Bone marrow (tissue), 2 donors: ENCODE measurements at regions not wholly inside any gene's neighbourhood (a gene's known extent, or its start where the extent isn't known, plus 50 kb on each side); places are given as distances from the start of the nearest gene placed in this dataset.

Experiments
- DNase-seq, 2 donors: peaks; one replicate each; lab custom pipeline; 2025; lab: John Stamatoyannopoulos, UW

GRCh38 chr7:16060502-16060901 is 360.8 kb downstream of the CRPPA start:
- DNase-seq: no peak

DNA sequence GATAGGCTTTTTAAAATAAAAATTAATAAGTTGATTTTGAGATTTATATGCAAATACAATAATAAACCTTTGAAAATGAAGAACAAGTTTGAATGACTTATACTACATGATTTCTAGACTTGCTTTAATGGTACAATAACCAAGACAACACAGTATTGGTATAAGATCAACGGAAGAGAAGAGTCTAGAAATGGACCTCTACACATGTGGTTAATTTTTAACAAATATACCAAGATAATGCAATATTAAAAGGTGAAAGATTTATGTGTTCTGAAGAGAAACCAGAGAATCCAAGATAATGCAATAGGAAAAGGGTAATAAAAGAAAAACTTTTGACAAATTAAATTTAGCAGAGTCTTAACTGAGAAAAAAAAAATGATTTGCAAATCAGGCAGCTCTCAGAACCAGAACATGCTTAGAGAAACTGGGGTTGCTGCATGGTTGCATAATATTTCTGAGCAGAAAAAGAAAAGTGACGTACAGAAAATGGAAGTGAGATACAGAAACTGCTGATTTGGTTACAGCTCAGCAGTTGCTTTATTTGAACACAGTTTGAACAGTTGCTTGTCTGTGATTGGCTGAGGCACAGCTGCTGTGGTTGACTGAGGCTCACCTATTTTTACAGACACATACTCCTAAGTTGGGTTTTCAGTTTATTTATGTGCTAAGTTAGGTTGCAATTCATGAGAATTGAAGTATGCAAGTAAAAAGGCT is 365.9 kb downstream of the CRPPA start:
- DNase-seq: no peak

DNA sequence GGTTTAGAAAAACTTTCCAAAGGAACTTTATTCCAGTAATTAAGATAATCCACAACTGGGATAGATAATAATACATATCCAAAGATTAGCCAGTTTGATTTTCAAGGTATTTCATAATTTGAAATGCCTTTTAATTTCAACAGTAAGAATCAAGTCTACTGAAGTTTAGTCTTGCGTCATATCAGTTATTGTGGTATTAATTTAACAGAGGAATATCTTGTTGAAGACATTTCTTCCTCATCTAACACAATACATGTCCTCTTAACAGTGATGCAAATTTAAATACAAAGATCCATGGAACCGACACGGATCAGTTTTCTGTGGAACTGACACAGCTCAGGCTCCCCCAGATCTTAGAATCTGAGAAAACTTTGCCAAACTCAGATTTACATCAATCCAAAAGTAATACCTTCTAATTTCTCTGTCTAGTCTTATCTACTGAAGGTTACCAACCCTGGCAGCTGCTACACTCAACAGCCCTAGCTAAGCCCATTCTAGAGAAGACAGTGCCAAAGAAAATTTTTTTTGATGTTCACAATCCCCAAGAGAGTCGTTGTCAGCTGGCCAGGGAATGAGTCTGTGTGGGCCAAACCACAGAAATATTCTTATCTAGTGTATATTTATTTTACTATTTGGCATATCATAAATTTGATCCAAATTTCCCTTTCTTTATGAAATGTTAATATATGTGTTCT is 365.2 kb upstream of the MEOX2 start:
- no peak for DNase-seq

DNA sequence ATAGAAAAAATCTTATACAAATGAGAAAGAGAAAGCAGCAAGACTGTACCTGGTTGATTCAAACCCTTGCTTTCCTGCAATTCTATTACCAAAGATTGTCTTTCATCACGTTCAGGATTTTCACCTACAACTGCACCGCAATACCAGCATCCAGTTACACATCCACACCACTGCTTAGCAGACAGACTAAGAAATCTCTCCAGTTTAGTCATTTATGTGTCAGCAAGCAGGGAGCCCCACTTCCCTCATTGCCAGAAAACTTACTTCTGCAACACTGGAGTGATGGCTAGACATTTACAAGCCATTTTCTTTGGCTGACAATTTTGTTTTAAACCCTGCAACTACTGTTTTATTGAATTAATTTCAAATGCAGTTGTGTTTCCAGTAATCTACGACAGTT is 359.6 kb upstream of the MEOX2 start:
- DNase-seq: no peak

DNA sequence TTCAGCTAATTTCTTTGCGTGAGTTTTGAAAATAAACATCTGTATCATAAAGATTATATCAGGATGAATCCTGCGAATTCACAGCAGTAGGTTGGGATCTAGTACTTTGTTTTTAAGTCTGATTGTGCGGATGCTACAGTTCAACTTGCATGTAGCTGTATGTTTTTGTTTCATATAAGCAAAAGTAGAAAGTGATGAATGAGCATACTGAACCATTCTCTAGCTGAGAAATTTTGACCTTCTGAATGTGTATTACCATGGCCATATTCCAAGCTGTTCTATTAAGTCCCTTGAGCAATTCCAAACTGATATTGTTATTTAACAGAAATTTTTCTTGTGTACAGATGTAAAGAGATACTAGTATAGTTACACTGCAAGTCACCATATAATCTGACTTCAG is 358.8 kb upstream of the MEOX2 start:
- DNase-seq: no peak

GRCh38 chr7:16044645-16045044 is 358.2 kb upstream of the MEOX2 start:
- DNase-seq: no peak

GRCh38 chr7:16040346-16040745 is 353.9 kb upstream of the MEOX2 start:
- DNase-seq: no peak

DNA sequence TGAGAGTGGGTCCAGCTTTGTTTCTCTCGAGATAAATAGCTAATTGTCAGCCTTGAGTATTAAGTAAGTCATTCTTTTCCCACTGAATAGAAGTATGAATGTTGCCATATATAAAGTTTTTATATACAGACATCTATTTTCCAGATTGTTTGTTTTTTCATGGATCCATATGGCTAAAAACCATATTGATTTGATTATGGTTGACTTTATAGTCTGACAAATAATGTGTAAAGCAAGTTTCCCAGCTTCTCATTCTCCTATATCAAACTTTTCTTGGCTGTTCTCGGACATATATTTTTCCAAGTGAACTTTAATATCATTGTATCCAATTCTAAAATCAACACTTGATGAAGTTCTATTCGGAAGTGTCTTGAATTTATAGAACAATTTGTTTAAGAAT is 352.4 kb upstream of the MEOX2 start:
- no peak for DNase-seq

DNA sequence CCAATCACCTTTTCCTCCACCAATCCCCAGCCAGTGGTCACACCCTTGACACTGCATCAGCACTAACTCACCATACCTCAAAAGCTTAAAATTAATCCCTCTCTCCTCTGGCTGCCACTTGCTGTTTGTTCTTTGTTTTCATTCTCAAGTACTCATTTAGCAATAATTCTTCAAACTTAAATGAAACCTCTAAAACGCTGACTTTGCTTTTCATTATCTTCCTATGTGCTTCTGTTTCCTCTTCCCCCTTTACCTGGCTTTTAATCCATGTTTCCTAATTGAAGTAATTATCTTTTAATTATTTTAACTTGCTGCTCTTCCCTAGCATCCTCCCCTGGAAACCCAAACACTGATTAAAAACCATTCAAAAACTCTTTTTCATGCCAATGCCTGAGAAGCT is 348.9 kb upstream of the MEOX2 start:
- no peak for DNase-seq

DNA sequence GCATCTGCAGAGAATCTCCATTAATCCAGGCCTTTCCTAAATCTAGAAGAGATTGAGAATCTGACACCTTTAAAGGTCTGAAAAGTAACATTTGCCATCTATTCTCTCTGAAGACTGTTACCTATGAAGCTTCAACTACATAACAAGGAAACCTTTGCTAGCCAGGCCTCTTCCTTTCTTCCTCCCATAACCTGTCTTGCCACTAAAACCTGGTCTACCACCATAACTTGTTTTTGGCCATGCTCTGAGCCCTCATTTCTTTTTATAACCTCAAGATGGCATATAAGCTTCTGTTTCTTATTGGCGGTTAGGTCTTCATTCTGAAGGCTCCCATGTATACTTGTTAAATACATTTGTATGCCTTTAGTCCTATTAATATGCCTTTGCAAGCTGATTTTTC is 348.4 kb upstream of the MEOX2 start:
- DNase-seq: no peak

- DNase-seq: no peak
These were observed 347.9 kb upstream of the MEOX2 start for GRCh38 chr7:16034353-16034752.

GRCh38 chr7:16033233-16033632 is 346.8 kb upstream of the MEOX2 start:
- no peak for DNase-seq

GRCh38 chr7:16028636-16029035 is 342.2 kb upstream of the MEOX2 start:
- no peak for DNase-seq

DNA sequence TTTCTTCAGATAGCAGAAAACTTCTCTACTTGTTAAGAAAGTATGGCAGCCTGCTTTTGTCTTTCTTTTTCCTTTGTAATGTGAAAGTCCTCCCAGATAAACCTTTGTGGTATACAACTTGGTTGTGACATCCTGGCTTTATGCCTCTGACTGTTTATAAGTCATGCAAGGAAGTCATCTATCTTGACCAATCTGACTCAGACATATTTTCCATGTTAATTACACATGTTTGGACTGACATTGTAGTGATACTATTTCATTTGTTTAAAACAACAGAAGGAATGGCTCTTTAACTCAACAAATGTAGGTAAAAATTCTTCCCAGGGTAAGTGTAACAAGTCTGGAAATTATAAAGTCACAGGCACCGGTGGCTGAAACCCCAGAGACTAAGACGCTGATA is 341.6 kb upstream of the MEOX2 start:
- DNase-seq: no peak

DNA sequence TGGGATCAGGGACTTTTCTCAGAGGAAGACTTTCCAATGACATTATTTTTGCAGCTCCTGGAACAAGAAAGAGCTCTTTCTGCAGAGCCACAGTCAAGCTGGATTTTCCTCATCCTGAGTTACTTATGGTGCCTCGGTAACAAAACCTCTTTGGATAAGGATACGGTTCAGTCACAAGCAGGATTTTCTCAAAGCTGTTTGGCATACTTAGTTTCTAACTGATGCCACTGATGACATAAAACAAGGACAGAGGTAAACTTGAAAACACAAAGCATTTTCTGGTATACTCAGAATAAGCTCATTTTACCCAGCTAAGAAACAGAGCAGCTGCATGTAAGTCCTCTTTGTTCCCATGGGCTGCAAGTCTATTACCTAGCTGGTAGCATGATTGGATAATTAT is 340.9 kb upstream of the MEOX2 start:
- DNase-seq: no peak

GRCh38 chr7:16026253-16027020 is 340.0 kb upstream of the MEOX2 start:
- no peak for DNase-seq

DNA sequence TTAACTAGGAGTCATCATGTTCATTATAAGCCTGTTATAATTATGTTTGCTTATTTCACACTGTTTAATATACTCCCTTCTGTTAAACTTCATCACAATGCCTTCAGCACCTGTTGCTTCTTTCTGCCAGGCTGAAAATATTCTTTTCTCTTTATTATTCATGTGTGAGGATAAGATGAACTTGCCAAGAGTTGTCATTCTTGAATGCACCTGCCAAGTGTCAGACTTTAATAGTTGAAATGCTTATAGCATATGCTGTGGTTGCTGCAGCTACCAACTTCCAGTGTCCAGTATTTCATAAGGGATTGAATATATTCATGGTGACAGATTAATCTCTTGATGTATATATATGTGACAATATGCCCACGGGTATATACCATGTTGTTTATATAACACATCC is 339.2 kb upstream of the MEOX2 start:
- DNase-seq: no peak

DNA sequence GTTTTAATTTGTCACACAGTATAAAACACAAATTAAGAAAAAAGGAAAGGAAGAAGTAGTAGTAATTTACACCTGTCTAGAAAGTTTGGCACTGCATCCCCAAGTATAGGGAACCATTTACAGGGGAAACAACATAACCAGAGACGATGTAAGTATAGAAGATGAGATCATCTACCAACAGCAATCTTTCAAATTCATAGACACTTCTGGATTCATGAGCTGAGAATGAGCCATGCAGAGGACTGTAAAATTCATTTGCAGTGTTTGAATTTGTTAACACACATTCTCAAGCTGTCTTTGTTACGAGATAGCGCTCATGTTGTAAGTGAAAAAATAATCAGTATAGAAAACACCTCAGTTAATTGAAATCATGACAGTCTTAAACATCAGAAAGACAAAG is 337.0 kb upstream of the MEOX2 start:
- DNase-seq: no peak

DNA sequence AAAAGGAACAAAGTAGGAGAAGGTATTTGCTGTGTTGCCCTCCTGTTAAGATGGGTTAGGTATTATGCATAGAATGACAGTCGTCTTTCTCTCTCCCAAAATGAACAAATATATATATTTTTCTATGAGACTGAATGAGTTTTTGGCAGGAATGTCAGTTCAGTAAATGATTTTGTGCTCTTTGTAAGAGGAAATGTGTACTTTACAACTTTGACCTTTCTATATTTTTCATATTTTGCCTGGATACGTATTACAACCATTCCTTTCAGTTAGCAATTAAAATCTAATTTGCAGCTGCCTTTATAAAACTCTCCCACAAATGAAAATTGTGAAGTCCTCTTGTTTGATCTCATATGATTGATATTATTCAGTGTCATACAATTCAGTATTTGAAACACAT is 336.6 kb upstream of the MEOX2 start:
- no peak for DNase-seq

- DNase-seq: no peak
These were observed 335.4 kb upstream of the MEOX2 start for GRCh38 chr7:16021851-16022250.

- DNase-seq: no peak
These were observed 329.5 kb upstream of the MEOX2 start for GRCh38 chr7:16015981-16016380.

GRCh38 chr7:16014031-16014430 is 327.5 kb upstream of the MEOX2 start:
- DNase-seq: no peak

GRCh38 chr7:16007911-16008310 is 321.4 kb upstream of the MEOX2 start:
- no peak for DNase-seq
